ENCODE measurements at regions not wholly inside any gene's neighbourhood (a gene's known extent, or its start where the extent isn't known, plus 50 kb on each side); places are given as distances from the start of the nearest gene placed in this dataset.

DNA sequence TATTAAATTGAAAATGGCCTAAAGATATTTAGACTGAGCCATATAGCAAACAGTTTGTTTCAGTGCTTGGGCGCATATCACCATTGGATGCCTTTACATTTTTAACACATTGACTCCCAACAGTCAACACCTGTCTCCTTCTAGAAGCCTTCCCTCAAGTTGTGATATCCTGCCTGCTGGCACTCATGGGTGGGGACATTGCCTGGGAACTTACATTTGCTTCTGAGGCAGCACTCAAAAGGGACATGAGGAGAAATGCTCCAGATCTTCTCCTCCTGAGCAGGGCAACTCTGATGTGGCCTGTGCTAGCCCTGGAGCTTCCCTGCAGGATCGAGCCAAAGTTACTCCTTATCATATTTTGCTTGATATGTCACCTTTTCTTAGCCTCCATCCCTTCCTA is 392.2 kb downstream of the CDH7 start:
- DNase-seq (ENCODE audit: low spot score) = no peak

DNA sequence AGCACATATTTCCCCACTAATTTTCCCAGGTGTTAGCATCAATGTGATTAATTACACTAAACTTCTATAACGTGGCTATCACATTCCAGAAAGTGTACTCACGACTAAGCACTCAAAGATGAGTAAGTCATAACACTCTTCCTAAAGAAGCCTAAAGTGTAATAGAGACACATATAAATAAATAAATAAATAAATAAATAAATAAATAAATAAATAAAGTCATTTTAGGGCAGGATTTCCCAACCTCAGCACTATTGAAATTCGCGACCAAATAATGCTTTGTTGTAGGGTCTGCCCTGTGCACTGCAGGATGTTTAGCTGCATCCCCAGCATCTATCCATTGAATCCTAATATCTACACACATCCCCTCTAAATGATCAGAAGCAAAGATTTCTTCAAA is 390.9 kb downstream of the CDH7 start:
- DNase-seq (ENCODE audit: low spot score) = no peak

DNA sequence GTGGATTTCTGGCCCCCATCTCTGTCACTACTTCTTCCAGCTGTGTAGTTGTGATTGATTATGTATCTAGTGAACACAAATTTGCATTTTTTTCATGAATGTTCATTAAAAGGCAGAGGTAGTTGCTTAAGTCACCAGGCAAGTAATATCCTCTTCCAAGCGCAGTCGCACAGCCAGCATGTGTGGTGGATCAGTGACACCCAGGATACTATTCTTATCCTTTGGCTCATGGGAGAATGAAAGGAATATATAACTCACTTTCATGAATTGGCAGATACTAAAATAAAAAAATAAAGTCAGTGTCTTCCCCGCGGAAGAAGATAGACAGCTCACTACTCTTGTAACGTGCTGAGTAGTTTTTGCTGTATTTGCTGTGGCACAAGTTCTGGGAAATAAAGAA is 387.8 kb downstream of the CDH7 start:
- no peak for DNase-seq (ENCODE audit: low spot score)

DNA sequence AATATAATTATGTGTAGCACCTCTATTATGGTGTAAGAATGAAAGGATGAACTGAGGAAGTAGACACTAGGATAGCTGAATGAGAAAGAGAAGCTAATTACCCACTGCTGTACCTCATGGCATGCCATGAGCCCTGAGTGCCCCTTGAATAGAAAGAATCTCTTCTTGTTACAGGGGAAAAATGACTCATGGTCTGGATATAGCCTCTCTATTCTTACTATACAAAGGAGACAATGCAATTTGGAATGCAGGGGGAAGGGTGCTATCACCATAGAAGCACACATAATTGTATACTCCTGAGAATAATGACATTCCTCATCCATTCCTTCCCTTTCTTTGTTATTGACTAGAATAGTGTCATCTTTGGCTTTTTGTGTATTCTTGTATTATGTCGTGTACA is 385.2 kb downstream of the CDH7 start:
- DNase-seq (ENCODE audit: low spot score) = no peak

DNA sequence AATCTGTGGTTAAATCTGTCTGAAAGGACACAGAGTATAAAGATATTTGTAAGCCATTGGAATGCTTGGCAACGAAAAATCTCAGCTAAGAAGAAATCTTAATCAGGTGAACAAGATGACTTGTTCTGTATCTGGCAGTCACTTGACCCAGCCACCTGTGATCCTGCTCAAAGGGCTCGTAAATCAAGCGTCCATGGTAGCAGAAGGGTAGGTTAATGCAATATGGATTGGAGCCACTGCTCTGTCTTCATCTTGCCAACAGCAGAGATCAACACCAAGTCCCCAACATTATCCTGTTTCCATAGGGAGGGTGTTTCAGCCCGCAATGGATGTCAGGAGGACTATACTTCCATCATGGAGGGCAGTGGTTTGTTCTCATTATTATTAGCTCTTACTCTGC is 378.4 kb downstream of the CDH7 start:
- DNase-seq (ENCODE audit: low spot score) = no peak

DNA sequence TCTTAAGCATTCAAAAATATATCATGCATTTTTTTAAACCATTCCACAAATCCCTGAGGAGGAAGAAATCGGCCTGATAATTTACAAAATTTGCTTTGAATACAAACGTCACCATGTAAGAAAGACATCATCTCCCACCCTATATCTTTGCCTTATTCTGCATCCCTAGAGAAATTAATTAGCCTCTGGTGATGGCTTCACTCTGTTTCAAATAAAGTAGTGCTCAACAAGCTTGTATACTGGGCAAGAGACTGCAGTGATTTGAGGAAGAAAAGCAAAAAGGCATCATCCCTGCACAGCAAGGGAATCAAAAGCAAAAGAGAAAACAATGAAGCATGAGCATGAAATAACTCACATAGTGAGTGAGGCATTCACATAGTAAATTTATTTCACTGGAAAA is 375.5 kb downstream of the CDH7 start:
- no peak for DNase-seq (ENCODE audit: low spot score)

DNA sequence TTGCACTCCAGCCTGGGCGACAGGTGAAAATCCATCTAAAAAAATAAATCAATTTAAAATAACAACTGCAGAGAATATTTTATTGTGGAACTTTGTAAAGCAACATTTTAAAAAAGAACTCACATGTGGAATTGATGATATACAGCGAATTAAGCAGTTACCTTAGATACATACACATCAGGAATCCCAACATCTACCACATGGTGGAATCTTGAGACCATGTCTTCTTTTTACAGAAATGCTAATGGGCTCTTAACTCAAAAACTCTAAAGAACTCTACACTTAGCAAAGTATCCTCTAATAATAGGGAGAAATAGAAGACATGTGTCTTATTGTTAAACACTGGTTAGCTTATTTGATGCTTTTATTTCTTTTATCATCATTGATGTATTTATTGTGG is 373.6 kb downstream of the CDH7 start:
- DNase-seq (ENCODE audit: low spot score) = no peak

DNA sequence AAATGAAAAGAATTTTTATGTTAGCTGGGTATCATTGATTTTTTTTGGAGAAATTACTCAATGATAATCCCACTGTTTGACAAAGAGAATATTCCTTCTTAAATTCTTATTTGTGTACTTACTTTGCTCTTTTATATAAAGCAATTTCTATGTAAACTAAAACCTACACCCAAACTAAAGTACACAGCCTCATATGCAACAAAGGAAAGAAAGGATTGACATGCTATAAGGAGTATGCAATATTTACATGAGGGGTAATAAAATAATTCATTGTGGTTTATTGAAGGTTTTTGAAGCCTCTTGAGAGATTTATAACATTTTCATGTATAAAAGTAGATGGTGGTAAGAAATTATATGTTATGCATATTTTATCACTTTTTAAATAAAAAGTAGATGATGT is 368.5 kb downstream of the CDH7 start:
- DNase-seq (ENCODE audit: low spot score) = no peak

DNA sequence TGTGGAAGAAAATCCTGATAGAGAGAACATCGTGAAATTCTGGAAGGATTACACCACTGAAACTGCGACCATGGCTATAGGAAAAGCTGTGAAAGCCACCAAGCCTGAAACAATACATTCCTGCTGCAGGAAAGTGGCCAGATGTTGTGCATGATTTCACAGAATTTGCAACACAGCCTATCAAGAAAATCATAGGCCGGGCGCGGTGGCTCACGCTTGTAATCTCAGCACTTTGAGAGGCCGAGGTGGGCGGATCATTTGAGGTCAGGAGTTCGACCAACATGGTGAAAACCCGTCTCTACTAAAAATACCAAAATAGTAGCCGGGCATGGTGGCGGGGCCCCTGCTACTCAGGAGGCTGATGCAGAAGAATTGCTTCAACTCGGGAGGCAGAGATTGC is 360.2 kb downstream of the CDH7 start:
- DNase-seq (ENCODE audit: low spot score) = no peak

DNA sequence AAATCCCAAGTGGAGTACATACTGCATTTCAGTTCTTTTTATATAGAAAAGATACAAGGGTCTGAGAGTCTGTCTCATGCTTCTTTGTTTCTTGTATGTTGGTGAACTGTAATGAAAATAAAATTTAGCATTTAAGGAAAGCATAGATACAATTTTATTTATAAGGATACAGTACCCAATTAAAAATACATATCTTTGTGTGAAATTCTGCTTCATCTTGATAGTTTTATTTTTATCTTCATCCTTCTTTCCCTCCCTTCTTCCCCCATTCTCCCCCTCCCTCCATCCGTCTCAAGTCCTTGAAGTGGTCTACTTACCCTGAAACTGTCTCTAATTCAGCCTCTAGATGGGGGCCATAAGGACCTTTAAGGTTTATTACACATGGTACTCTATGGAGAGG is 359.8 kb downstream of the CDH7 start:
- DNase-seq (ENCODE audit: low spot score) = no peak

DNA sequence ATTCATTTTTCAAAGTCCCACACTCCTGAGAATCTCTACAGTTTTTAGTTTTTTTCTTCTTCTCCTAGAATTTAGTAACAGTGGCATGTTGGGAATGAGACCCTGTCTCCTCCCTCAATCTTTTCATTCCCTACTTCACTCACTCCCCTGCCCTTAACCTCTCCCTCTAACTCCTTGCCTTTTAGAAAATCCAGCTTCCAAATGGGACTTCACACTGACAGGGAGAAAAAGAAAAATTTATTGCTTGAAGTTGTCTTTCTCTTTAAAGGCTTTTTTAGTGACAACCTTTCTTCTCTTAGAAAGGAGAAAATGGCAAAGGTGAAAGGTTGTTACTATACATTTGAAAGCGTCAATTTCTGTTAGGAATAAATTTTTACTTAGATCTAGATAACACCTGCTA is 359.2 kb downstream of the CDH7 start:
- DNase-seq (ENCODE audit: low spot score) = no peak

DNA sequence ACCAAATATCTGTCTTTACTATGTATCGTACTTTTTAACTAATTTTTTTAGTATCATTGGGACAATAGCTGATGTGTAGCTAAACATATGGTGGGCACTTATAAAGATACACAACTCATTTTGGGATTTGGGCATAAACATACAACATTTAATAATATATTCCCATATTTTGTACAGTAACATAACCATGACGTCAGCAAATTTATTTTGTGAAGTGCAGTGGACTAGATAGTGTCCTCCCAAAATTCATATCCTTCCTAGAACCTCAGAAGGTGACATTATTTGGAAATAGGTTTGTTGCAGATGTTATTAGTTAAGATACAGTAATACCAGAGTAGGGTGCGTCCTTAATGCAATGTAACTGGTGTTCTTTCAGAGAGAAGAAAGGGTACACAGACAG is 356.7 kb downstream of the CDH7 start:
- DNase-seq (ENCODE audit: low spot score) = no peak

DNA sequence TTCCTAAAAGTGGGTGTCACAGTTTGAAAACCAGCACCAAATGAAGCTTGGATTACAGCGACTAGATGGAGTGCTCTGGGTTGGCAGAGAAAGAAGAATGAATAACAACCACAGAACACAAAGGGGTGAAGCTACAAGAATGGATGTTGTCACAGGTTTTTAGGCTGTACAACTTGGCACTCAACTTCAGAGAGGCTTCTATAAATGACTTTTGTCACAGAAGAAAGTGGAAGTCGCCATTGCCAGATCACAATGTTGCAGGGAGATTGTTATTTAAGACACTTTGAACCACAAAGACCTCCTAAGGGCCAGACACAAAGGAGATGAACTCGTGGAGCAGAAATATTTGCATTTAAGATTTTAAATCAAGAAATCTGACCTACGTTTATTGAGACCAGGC is 354.2 kb downstream of the CDH7 start:
- DNase-seq (ENCODE audit: low spot score) = no peak

DNA sequence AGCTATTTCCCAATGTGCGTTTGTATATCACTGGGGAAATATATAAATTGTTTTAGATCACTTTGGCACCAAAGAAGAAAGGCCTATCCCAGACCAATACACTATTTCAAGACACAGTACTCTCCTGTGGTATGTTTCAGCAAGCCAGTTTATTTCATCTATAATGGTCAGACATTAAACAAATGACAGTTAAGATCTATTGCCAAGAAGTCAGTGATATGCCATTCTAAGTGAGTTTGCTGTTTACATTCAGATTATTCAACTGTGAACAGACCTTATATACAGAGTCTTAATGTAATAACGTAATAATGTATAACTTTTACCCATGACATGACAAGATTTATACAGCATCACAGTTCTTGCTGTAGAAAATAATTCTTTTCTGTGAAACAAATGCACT is 352.7 kb downstream of the CDH7 start:
- DNase-seq (ENCODE audit: low spot score) = no peak

DNA sequence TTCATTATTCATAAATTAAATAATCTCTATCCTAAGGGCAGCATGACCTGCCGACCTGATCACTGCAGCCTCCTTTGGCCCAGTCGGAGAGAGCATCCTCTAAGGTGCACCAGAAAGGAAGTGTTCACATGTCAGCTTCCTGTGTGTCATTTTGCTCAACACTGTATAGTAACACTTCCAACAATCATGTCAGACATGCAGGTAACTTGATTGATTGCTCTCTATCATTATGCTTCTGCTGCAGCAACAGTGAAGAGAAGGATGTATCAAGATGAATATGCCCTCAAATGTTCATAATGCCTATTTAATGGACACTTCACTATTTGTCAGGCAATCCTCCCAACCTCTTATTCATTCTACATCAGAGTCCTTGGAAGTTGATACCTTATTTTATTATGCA is 332.3 kb downstream of the CDH7 start:
- DNase-seq (ENCODE audit: low spot score) = no peak

DNA sequence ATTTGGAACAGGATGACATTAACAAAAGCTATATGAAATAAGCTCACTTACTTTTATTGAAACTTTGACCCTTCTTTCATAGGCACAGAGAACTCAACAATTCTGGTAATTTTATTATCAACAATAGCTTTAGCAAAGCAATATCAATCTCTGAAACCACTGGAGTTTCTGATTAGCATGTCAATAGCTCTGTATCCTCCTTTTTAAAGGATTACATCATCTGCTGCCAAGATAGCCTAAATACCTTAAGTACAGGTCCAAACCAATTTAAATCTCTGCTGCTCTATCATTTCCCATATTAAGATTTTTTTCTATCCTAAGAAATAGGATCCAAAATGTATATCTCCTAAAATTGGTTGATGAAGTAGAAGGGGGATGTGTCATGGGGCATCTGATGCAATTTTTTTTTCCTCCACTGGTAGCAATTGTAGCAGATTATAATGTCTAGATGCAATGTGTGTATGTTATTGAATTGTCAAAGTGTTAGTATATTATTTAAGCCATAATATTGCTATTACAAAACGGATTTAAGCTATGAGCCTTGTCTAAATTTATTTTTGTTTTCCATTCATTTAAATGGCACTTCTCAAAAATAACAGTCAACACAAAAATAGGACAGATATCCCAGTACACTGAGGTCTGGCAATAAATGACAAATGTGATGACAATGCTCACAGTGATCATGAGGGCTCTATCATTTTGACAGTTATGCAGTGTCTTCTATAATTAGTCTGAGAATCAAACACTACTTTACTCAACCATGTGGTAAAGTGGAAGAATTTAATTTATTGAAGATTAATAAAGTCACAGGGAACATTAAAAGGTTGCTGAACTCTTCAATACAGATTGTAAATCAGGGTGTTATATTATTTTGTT is 328.4 kb downstream of the CDH7 start:
- no peak for DNase-seq (ENCODE audit: low spot score)

DNA sequence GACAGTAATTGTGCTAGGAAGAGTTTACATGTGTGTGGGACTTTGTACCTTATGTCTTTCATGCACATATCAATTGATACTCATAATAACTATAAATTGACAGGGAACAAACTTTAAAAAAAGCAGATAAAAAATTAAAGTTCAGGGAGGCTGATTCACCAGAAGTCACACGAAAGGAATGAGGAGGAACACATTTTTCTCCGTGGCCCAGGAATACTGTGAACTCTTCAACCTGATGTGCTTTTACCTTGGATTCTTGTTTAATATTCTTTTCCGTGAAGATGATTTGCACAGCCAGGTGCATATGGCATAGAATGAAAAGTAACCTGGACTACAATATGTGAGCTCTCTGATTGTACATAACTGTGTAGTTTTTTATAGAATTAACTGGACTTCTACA is 326.3 kb downstream of the CDH7 start:
- DNase-seq (ENCODE audit: low spot score) = no peak

DNA sequence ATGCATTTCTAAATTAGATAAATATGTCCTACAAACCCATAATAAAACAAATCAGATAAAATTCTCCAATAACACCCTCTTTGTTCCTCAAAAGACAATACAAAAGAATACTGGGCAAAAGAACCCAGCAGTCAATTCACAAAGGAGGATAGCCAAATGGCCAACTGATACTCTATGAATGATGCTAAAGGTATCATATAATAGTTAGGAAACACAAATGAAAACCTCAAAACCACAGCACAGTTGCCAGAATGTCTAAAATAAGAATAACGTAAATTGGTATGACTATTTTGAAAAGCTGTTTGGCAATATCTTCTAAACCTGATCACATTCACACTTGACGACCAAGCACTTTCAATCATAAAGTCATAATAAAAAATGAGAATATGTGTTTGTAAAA is 315.4 kb downstream of the CDH7 start:
- DNase-seq (ENCODE audit: low spot score) = no peak

DNA sequence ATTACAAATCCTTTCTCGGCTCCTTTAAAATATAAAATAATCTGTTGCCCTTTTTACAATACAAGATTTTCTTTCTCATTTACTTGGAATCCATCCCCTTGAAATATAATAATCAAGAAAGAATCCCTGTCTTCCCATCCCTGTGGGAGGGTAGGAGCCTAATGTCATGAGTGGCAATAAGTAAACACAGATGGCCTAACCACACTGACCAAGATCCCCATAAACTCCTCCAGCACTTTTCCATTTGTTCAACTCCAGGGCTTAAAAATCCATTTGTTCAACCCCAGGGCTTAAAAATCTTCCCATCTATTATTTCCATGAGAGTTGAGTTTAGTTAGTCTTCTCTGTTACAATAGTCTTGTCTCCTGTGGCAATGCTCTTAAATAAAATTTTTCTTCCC is 297.6 kb downstream of the CDH7 start:
- no peak for DNase-seq (ENCODE audit: low spot score)

DNA sequence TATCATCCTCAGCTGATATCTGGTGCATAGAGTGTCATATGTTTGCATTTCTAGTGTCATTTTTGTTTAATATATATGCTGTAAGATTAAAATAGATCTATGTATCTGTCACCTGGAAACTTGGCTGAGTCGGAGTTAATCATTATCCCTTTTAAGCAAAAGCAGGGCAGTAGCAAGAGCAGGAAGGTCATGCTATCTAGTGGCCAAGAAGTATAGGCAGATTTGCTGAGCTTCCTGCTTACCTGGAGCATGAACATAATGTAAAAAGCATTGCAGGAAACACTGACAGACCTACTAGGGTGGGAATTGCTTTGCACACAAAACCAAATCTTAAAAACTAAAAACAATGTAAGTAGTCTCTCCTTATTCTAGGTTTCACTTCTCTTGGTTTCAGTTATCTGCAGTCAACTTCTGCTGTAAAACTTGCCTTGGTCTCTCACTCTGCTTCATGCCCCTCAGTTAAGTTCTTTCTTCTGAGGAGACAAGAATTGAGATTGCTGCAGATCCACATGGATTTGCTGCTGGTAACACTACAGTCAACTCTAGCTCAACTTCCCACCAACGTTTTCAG is 295.3 kb downstream of the CDH7 start:
- DNase-seq (ENCODE audit: low spot score) = no peak

DNA sequence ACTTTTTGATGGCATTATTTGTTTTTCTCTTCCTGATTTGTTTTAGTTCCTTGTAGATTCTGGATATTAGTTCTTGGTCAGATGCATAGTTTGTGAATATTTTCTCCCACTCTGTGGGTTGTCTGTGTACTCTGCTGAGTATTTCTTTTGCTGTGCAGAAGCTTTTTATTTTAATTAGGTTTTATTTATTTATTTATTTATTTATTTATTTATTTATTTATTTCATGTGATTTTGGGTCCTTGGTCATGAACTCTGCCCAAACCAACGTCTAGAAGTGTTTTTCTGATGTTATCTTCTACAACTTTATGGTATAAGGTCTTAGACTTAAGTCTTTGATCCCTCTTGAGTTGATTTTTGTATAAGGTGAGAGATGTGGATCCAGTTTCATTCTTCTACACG is 292.2 kb downstream of the CDH7 start:
- no peak for DNase-seq (ENCODE audit: low spot score)

DNA sequence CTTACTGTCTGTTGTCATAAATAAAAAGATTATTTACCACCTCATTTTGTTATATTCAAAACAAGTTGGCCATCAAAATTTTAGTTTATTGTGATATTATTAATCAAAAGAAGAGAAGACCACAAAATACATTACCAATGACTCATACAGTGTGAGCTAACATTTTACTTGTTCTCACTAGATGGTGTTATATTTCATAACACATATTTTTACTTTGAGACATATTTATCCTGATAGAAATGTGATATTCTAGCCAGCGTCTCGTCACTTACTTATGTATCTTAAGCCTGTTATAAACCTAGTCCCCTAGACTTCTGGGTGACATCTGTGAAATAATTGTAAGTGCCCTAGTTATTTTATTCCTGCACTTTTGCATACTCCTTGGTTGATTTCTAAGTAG is 263.2 kb downstream of the CDH7 start:
- no peak for DNase-seq (ENCODE audit: low spot score)

DNA sequence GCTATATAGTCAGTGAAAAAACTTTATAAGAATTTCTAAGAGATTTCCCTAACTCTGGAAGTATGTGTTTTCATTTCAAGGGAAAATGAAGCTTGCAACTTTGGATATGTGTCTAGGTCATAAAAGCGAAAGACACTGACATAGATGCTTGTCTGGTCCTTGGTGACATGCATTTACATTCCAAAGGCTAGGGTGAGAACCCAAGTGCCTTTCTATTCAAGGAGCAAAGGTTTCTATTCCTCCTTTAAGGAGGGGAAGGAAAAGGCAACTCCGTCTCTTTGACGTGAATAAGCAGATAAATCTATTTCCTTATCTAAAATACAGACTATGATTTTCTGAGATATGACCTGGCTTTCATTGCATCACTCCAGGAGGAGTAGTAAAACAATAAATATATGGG is 261.1 kb downstream of the CDH7 start:
- DNase-seq (ENCODE audit: low spot score) = no peak

Data from SK-N-DZ (cell line).